OCI-LY1 (cell line): ENCODE measurements at regions not wholly inside any gene's neighbourhood (a gene's known extent, or its start where the extent isn't known, plus 50 kb on each side); places are given as distances from the start of the nearest gene placed in this dataset.

Experiments used
- H2AFZ ChIP-seq: fragments of 200-600 bp; sonication (generic), shearing (Covaris generic); 2 replicates; pipeline ENCODE4 v1.6.0; 2014; ENCODE audit warnings: antibody characterized with exemption, mild to moderate bottlenecking, low read length
- H3F3A ChIP-seq: fragments of 200-600 bp; sonication (generic), shearing (Covaris generic); 2 replicates; pipeline ENCODE4 v1.6.0; 2014; ENCODE audit warnings: mild to moderate bottlenecking, antibody characterized with exemption, low read length, moderate library complexity; ENCODE audit not compliant: insufficient read depth
- H3K27ac ChIP-seq: fragments of 200-600 bp; sonication (generic); 2 replicates; pipeline ENCODE4 v1.5.1; 2014; ENCODE audit warnings: low read length, mixed run types, mild to moderate bottlenecking, low read depth; ENCODE audit not compliant: poor library complexity, severe bottlenecking
- H3K27me3 ChIP-seq: fragments of 200-600 bp; sonication (generic); 2 replicates; pipeline ENCODE4 v1.6.0; 2014; ENCODE audit warnings: antibody characterized with exemption, mild to moderate bottlenecking, low read length, moderate library complexity; ENCODE audit not compliant: insufficient read depth
- H3K36me3 ChIP-seq: fragments of 200-600 bp; sonication (generic); 2 replicates; pipeline ENCODE4 v1.6.1; 2014; ENCODE audit warnings: mild to moderate bottlenecking, antibody characterized with exemption, low read length, moderate library complexity, mixed read lengths; ENCODE audit not compliant: insufficient read depth
- H3K4me1 ChIP-seq: fragments of 200-600 bp; sonication (generic); 2 replicates; pipeline ENCODE4 v1.5.1; 2014; ENCODE audit warnings: mild to moderate bottlenecking, low read length, moderate library complexity; ENCODE audit not compliant: insufficient read depth, severe bottlenecking
- H3K4me2 ChIP-seq: fragments of 200-600 bp; sonication (generic), shearing (Covaris generic); 2 replicates; pipeline ENCODE4 v1.6.1; 2014; ENCODE audit warnings: low read length
- H3K4me3 ChIP-seq: fragments of 200-600 bp; sonication (generic); 2 replicates; pipeline ENCODE4 v1.5.1; 2014; ENCODE audit warnings: low read length, low read depth, mild to moderate bottlenecking, mixed read lengths; ENCODE audit not compliant: poor library complexity, severe bottlenecking
- H3K79me2 ChIP-seq: fragments of 200-600 bp; shearing (Covaris generic); 2 replicates; pipeline ENCODE4 v1.6.1; 2016; ENCODE audit warnings: mixed run types, low read length, mixed read lengths; ENCODE audit not compliant: insufficient read depth
- H3K9ac ChIP-seq: fragments of 200-600 bp; sonication (generic), shearing (Covaris generic); 2 replicates; pipeline ENCODE4 v1.6.1; 2014; ENCODE audit warnings: mild to moderate bottlenecking, low read length, mixed read lengths
- H3K9me2 ChIP-seq: fragments of 200-600 bp; sonication (generic), shearing (Covaris generic); 2 replicates; pipeline ENCODE4 v1.6.1; 2014; ENCODE audit warnings: low read depth, mild to moderate bottlenecking, low read length, mixed read lengths
- H3K9me3 ChIP-seq: fragments of 200-600 bp; shearing (Covaris generic); 2 replicates; pipeline ENCODE4 v1.6.1; 2014; ENCODE audit warnings: low read length, mixed read lengths
- H4K20me1 ChIP-seq: fragments of 200-600 bp; sonication (generic), shearing (Covaris generic); 2 replicates; pipeline ENCODE4 v1.6.0; 2016; ENCODE audit warnings: mild to moderate bottlenecking, low read length; ENCODE audit not compliant: insufficient read depth
- EZH2 ChIP-seq: fragments of 200-600 bp; sonication (generic), shearing (Covaris generic); IDR thresholded peaks from 2 replicates; pipeline ENCODE4 v1.8.0; 2017; ENCODE audit warnings: borderline replicate concordance, mixed run types, mild to moderate bottlenecking, antibody characterized with exemption, low read length, moderate library complexity, mixed read lengths
- TF ChIP-seq, protein P1 (sequence below): fragments of 200-600 bp; sonication (generic), shearing (Covaris generic); IDR thresholded peaks from 2 replicates; pipeline ENCODE4 v1.5.1; 2017; ENCODE audit warnings: mild to moderate bottlenecking, antibody characterized with exemption, low read length, moderate library complexity, mixed read lengths

DNA sequence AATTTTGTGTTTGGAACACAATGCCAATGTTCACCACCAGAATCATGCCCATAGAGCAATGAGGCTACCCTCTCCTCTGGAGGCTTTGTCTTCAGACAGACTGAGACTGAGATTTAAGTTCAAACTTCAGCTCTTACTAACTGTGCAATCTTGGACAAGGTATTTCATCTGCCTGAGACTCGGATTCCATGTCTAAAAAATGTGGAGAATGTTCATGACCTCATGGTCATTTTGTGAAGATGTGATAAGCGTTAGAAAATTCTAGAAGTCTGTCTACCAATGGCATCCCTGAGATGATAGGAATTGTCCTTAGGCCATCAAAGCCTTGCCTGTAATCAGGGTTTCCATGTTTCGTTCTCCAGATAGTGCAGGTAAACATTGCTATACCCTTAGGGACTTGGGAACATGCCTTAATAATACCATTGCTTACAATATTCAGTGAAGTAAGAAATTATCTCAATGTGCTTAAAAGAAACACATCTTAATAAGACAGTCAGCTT, 388.2 kb upstream of the MAF start:
- Histone ChIP-seq H3K4me1 (no peaks in the 10 kb centered on the region), H2AFZ (no peak overlapping the region), H3K4me2 (no peak overlapping the region), H3K9me3 (no peaks in the 10 kb centered on the region), H3K9me2 (no peaks in the 10 kb centered on the region), H4K20me1 (no peaks in the 10 kb centered on the region), H3K79me2 (no peaks in the 10 kb centered on the region), H3K4me3 (no peak overlapping the region), H3K36me3 (no peaks in the 10 kb centered on the region), H3K9ac (no peak overlapping the region), H3K27ac (no peak overlapping the region), H3K27me3 (0 out of 2 replicates have a peak, but pooled peaks cover under 1% of the 10 kb centered on the region), H3F3A (no peaks in the 10 kb centered on the region)
- TF ChIP-seq, protein P1, sequence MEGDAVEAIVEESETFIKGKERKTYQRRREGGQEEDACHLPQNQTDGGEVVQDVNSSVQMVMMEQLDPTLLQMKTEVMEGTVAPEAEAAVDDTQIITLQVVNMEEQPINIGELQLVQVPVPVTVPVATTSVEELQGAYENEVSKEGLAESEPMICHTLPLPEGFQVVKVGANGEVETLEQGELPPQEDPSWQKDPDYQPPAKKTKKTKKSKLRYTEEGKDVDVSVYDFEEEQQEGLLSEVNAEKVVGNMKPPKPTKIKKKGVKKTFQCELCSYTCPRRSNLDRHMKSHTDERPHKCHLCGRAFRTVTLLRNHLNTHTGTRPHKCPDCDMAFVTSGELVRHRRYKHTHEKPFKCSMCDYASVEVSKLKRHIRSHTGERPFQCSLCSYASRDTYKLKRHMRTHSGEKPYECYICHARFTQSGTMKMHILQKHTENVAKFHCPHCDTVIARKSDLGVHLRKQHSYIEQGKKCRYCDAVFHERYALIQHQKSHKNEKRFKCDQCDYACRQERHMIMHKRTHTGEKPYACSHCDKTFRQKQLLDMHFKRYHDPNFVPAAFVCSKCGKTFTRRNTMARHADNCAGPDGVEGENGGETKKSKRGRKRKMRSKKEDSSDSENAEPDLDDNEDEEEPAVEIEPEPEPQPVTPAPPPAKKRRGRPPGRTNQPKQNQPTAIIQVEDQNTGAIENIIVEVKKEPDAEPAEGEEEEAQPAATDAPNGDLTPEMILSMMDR = no peak
- no peak for TF ChIP-seq EZH2

DNA sequence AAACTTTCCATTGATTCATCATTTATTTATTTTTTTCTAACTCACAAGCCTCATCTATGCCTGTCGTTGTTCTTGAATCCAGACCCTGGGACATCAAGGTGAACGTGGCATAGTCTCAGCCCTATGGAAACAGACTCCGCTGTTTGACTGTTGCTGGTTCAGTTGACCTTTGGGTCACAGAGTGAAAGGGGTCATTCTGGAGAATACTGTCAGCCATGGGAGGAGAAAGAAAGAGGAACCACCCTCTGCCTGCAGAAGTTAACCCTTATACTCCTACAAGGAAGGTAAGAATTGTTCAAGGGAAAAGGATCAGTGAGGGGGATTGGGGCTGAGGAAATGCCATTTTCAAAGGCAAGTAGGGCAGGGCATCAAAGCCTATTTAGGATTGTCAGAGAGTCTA, 387.6 kb upstream of the MAF start:
- Histone ChIP-seq H3K27ac (no peak overlapping the region), H3K4me2 (no peak overlapping the region), H4K20me1 (no peaks in the 10 kb centered on the region), H3K27me3 (no peaks in the 10 kb centered on the region), H3F3A (no peaks in the 10 kb centered on the region), H3K9ac (no peak overlapping the region), H3K4me3 (no peak overlapping the region), H3K4me1 (no peaks in the 10 kb centered on the region), H2AFZ (no peak overlapping the region), H3K9me3 (no peaks in the 10 kb centered on the region), H3K9me2 (no peaks in the 10 kb centered on the region), H3K79me2 (no peaks in the 10 kb centered on the region), H3K36me3 (no peaks in the 10 kb centered on the region)
- TF ChIP-seq, protein P1 = no peak

DNA sequence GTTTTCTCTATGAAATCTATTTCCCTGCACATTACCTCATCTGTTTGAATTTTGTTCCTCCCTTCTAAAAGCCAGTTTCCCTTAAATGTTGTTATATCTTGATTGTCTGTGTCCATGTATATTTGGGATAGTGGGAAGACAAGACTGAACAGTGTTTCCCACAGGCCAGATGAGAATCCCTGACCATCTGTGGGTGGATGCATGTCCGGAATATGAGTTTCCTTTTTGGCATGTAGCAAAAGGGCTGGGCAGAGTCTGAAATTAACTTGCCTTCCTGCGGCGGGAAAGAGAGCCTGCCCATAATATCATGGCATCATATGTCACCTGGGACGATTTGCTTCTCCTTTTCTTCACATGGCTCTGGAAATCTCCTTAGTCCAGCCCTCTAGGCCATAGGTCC, 385.8 kb upstream of the MAF start:
- TF ChIP-seq, protein P1 = no peak
- no peak for TF ChIP-seq EZH2
- H3K9ac ChIP-seq = no peak overlapping the region
- no peak overlapping the region for H3K4me2 ChIP-seq
- no peaks in the 10 kb centered on the region for H3K9me3 ChIP-seq
- H3K4me1 ChIP-seq = no peaks in the 10 kb centered on the region
- H3K36me3 ChIP-seq = no peaks in the 10 kb centered on the region
- no peaks in the 10 kb centered on the region for H4K20me1 ChIP-seq
- H3K4me3 ChIP-seq = no peak overlapping the region
- no peak overlapping the region for H2AFZ ChIP-seq
- no peaks in the 10 kb centered on the region for H3K27me3 ChIP-seq
- H3K27ac ChIP-seq = no peak overlapping the region
- no peaks in the 10 kb centered on the region for H3K9me2 ChIP-seq
- no peaks in the 10 kb centered on the region for H3K79me2 ChIP-seq
- no peaks in the 10 kb centered on the region for H3F3A ChIP-seq
